IMR-90 (cell line): ENCODE measurements at regions not wholly inside any gene's neighbourhood (a gene's known extent, or its start where the extent isn't known, plus 50 kb on each side); places are given as distances from the start of the nearest gene placed in this dataset.
"Not testable (repeated sequence)": the region's sequence is repeated elsewhere in the genome, so short reads cannot be mapped to it uniquely, and the experiment has no call there.

Experiments used
- ATAC-seq: fragments of 200-7000 bp; cut with Tn5 transposase; 2 replicates; pipeline ENCODE4 v1.9.1; 2020; ENCODE audit warnings: low read depth, mild to moderate bottlenecking, moderate library complexity
- BruUV-seq: library from RNA; stranded (reverse); fragments of 400-500 nt; replicated peaks from 2 replicates; lab custom pipeline; 2021; lab: Mats Ljungman, UMichigan
- CTCF ChIA-PET: fragments of 300-600 bp; formaldehyde crosslinking; extraction: SDS; loops from one replicate; lab custom pipeline; 2021; ENCODE audit warnings: antibody characterized with exemption; lab: Yijun Ruan, JAX
- POLR2A ChIA-PET: fragments of 300-600 bp; sonication (Branson Sonifier 250); formaldehyde crosslinking; loops from one replicate; lab custom pipeline; 2022; ENCODE audit warnings: antibody characterized with exemption; ENCODE audit not compliant: unreplicated experiment; lab: Charles Lee
- DNase-seq: peaks from one replicate; pipeline ENCODE4 v3.0.0; 2013
- H2AFZ ChIP-seq: replicated peaks from 2 replicates; pipeline ENCODE3; 2013; ENCODE audit warnings: low read length, mild to moderate bottlenecking; ENCODE audit not compliant: poor library complexity
- H2AK5ac ChIP-seq: 2 replicates; pipeline ENCODE4 v1.6.1; 2013; ENCODE audit warnings: low read depth, low read length, inconsistent platforms
- H2AK9ac ChIP-seq: replicated peaks from 2 replicates; pipeline ENCODE3; 2013; ENCODE audit warnings: mild to moderate bottlenecking, low read depth, low read length, moderate library complexity; ENCODE audit not compliant: poor library complexity
- H2BK120ac ChIP-seq: 2 replicates; pipeline ENCODE4 v1.6.1; 2013; ENCODE audit warnings: low read depth, low read length, inconsistent platforms
- H2BK15ac ChIP-seq: 3 replicates; pipeline ENCODE4 v1.6.1; 2013; ENCODE audit warnings: low read depth, low read length, inconsistent platforms
- H2BK20ac ChIP-seq: 2 replicates; pipeline ENCODE4 v1.6.1; 2013; ENCODE audit warnings: low read depth, mild to moderate bottlenecking, inconsistent platforms, low read length, moderate library complexity
- H2BK5ac ChIP-seq: 2 replicates; pipeline ENCODE4 v1.6.1; 2013; ENCODE audit warnings: mild to moderate bottlenecking, low read depth, low read length, inconsistent platforms; ENCODE audit not compliant: poor library complexity, severe bottlenecking
- H3K14ac ChIP-seq: replicated peaks from 2 replicates; pipeline ENCODE4 v1.6.1; 2013; ENCODE audit warnings: low read depth, low read length, inconsistent platforms
- H3K18ac ChIP-seq: 2 replicates; pipeline ENCODE4 v1.6.1; 2013; ENCODE audit warnings: low read depth, low read length, control low read depth
- H3K23ac ChIP-seq: 2 replicates; pipeline ENCODE4 v1.6.1; 2013; ENCODE audit warnings: low read depth, low read length, inconsistent platforms
- H3K27ac ChIP-seq: 2 replicates; pipeline ENCODE4 v1.5.1; 2013; ENCODE audit warnings: mild to moderate bottlenecking, control low read depth, low read length; ENCODE audit not compliant: insufficient read depth
- H3K27me3 ChIP-seq: 2 replicates; pipeline ENCODE4 v1.6.1; 2013; ENCODE audit warnings: low read length; ENCODE audit not compliant: control insufficient read depth, insufficient read depth
- H3K36me3 ChIP-seq: 2 replicates; pipeline ENCODE4 v1.6.1; 2013; ENCODE audit warnings: low read length, mixed read lengths; ENCODE audit not compliant: control insufficient read depth, insufficient read depth
- H3K4ac ChIP-seq: 2 replicates; pipeline ENCODE4 v1.6.1; 2013; ENCODE audit warnings: low read depth, low read length, inconsistent platforms
- H3K4me1 ChIP-seq: 2 replicates; pipeline ENCODE4 v1.6.1; 2013; ENCODE audit warnings: low read length, mixed read lengths; ENCODE audit not compliant: control insufficient read depth, insufficient read depth
- H3K4me2 ChIP-seq: 2 replicates; pipeline ENCODE4 v1.6.1; 2013; ENCODE audit warnings: low read depth, mild to moderate bottlenecking, control low read depth, low read length, moderate library complexity
- H3K4me3 ChIP-seq: 2 replicates; pipeline ENCODE4 v1.5.1; 2013; ENCODE audit warnings: low read depth, mild to moderate bottlenecking, control low read depth, low read length, moderate library complexity; ENCODE audit not compliant: insufficient read depth
- H3K56ac ChIP-seq: 2 replicates; pipeline ENCODE4 v1.6.1; 2013; ENCODE audit warnings: low read length, inconsistent platforms; ENCODE audit not compliant: insufficient read depth; ENCODE audit errors: extremely low read depth
- H3K79me1 ChIP-seq, 2 experiments: 2 replicates each; pipeline ENCODE4 v1.6.1; 2013; ENCODE audit warnings: low read length in 2 of 2, inconsistent platforms in 1 of 2, low read depth in 1 of 2
- H3K9ac ChIP-seq: 2 replicates; pipeline ENCODE4 v1.6.1; 2013; ENCODE audit warnings: low read depth, low read length, control low read depth
- H3K9me1 ChIP-seq: 2 replicates; pipeline ENCODE4 v1.6.1; 2013; ENCODE audit warnings: low read length, inconsistent platforms; ENCODE audit not compliant: insufficient read depth
- H3K9me3 ChIP-seq: 2 replicates; pipeline ENCODE4 v1.6.1; 2013; ENCODE audit warnings: low read length; ENCODE audit not compliant: control insufficient read depth, insufficient read depth
- H4K20me1 ChIP-seq: 2 replicates; pipeline ENCODE4 v1.6.1; 2013; ENCODE audit warnings: low read length, inconsistent platforms; ENCODE audit not compliant: insufficient read depth
- H4K5ac ChIP-seq: 2 replicates; pipeline ENCODE4 v1.6.1; 2013; ENCODE audit warnings: mild to moderate bottlenecking, low read depth, low read length, control low read depth
- H4K8ac ChIP-seq, 2 experiments: 2 replicates each; pipeline ENCODE4 v1.6.1; 2013; ENCODE audit warnings: low read depth in 2 of 2, low read length in 2 of 2, control low read depth in 1 of 2, inconsistent platforms in 1 of 2
- H4K91ac ChIP-seq: 2 replicates; pipeline ENCODE4 v1.6.1; 2013; ENCODE audit warnings: low read depth, low read length, inconsistent platforms; ENCODE audit not compliant: insufficient read depth
- WGBS, 2 experiments: methylation state at CpG; one replicate each; pipeline versions ENCODE4 v1.1.5 to v1.1.7; 2013; ENCODE audit warnings: missing lambda C conversion rate in 2 of 2; ENCODE audit not compliant: insufficient read length in 1 of 2; ENCODE audit errors: extremely low coverage in 2 of 2; 5-methylcytosine and 5-hydroxymethylcytosine counted together
- dilution Hi-C: fragments of 300-500 bp; cut with HindIII; formaldehyde crosslinking; loops from one replicate; pipeline ENCODE4 v1.14.3; 2018; ENCODE audit warnings: low sequenced_read_pairs; ENCODE audit not compliant: unreplicated experiment
- in situ Hi-C: fragments of 300-500 bp; cut with MboI; formaldehyde crosslinking; loops from 3 replicates; pipeline ENCODE4 v1.14.3; 2019; ENCODE audit warnings: low sequenced_read_pairs, inconsistent platforms, mixed read lengths
- intact Hi-C: fragments of 100-400 bp; cut with micrococcal nuclease; formaldehyde crosslinking; loops from 2 replicates; pipeline ENCODE4 v1.10.0; 2022

DNA sequence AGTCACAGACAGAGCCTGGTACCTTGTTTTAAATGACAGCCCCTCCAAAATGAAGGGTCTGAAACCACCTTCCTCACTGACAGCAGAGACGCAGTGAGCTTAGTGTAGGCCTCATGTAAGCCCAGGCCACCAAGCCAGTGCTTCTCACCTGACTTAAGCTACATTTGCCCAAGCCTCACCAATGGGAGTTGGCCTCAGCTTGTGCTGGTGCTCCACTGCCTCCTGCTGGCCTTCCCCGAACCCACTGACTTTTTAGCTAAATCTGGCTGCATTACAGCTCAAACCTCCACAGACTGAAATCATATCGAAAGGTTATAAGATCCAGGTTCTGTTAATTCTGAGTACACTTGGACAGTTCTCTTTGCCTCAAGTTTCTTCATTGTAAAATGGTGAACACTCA is 2361.8 kb downstream of the EPHA3 start:
- H2AFZ ChIP-seq, H3K79me1 ChIP-seq, POLR2A ChIA-PET, intact Hi-C loops, DNase-seq, H2BK120ac ChIP-seq, H3K27ac ChIP-seq, CTCF ChIA-PET, dilution Hi-C loops, H3K9ac ChIP-seq, H4K5ac ChIP-seq, H2BK20ac ChIP-seq, H3K56ac ChIP-seq, H3K14ac ChIP-seq, H3K27me3 ChIP-seq, H3K4me1 ChIP-seq, H3K4me3 ChIP-seq, H2BK15ac ChIP-seq, H3K4me2 ChIP-seq, H3K36me3 ChIP-seq, H3K4ac ChIP-seq, H2AK9ac ChIP-seq, H4K91ac ChIP-seq, H3K9me3 ChIP-seq, BruUV-seq, H3K18ac ChIP-seq, H4K8ac ChIP-seq, ATAC-seq, H3K9me1 ChIP-seq, H4K20me1 ChIP-seq, H2AK5ac ChIP-seq, in situ Hi-C loops, H2BK5ac ChIP-seq, H3K23ac ChIP-seq: not testable (repeated sequence)
- no CpG with 5 or more reads among the region's 3 CpGs for WGBS, 2 experiments

DNA sequence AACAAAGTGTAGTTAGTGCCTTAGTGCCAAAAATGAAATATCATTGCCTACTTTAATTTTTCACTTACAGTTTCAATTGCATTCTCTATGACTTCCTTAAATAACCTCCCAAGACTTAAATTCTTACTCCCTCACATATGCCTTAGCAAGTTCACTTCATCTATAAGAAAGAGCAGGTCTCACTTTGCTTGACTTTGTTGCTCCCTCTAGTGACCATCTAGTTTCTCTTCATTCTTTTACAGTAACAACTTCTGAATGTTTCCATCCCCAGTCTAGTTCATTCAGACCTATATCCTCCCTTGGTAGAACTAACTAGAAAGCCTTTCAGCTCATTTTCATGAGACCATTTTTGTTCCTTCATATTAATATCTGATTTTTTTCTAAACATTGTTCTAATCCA is 2377.6 kb downstream of the EPHA3 start:
- CTCF ChIA-PET, H3K56ac ChIP-seq, H3K4me2 ChIP-seq, H4K5ac ChIP-seq, POLR2A ChIA-PET, H3K4ac ChIP-seq, H2BK20ac ChIP-seq, H3K18ac ChIP-seq, H3K4me3 ChIP-seq, H4K91ac ChIP-seq, intact Hi-C loops, H3K27me3 ChIP-seq, H4K8ac ChIP-seq, BruUV-seq, H3K9ac ChIP-seq, H2BK5ac ChIP-seq, H2AK5ac ChIP-seq, H2BK15ac ChIP-seq, H3K9me1 ChIP-seq, H2AFZ ChIP-seq, H3K27ac ChIP-seq, H3K9me3 ChIP-seq, H3K14ac ChIP-seq, H4K20me1 ChIP-seq, H3K23ac ChIP-seq, dilution Hi-C loops, H3K36me3 ChIP-seq, in situ Hi-C loops, H2AK9ac ChIP-seq, H2BK120ac ChIP-seq, H3K79me1 ChIP-seq, ATAC-seq, DNase-seq, H3K4me1 ChIP-seq: not testable (repeated sequence)
